Stimulated activated memory B cell treated with anti-CD40 and anti-IgM and Interleukin-4, amounts not matched to agents 10 μg/mL and 1 μg/mL and 100 μg/mL, for 72 hours (primary cell): ENCODE measurements at regions not wholly inside any gene's neighbourhood (a gene's known extent, or its start where the extent isn't known, plus 50 kb on each side); places are given as distances from the start of the nearest gene placed in this dataset.

Experiments used
- ATAC-seq: fragments of 150-1000 bp; cut with Tn5 transposase; 2 replicates; pipeline ENCODE4 v1.10.0; 2021
- H3K27ac Mint-ChIP-seq: one replicate; pipeline ENCODE4 v1.8.0; 2022; ENCODE audit warnings: mild to moderate bottlenecking, mixed read lengths
- H3K27me3 Mint-ChIP-seq: one replicate; pipeline ENCODE4 v1.8.0; 2022; ENCODE audit warnings: mixed read lengths
- H3K36me3 Mint-ChIP-seq: one replicate; pipeline ENCODE4 v1.8.0; 2022; ENCODE audit warnings: mixed read lengths
- H3K4me1 Mint-ChIP-seq: one replicate; pipeline ENCODE4 v1.8.0; 2022; ENCODE audit warnings: mixed read lengths
- H3K4me3 Mint-ChIP-seq: one replicate; pipeline ENCODE4 v1.8.0; 2022; ENCODE audit warnings: mild to moderate bottlenecking, moderate library complexity, mixed read lengths
- H3K9me3 Mint-ChIP-seq: one replicate; pipeline ENCODE4 v1.8.0; 2022; ENCODE audit warnings: mixed read lengths

DNA sequence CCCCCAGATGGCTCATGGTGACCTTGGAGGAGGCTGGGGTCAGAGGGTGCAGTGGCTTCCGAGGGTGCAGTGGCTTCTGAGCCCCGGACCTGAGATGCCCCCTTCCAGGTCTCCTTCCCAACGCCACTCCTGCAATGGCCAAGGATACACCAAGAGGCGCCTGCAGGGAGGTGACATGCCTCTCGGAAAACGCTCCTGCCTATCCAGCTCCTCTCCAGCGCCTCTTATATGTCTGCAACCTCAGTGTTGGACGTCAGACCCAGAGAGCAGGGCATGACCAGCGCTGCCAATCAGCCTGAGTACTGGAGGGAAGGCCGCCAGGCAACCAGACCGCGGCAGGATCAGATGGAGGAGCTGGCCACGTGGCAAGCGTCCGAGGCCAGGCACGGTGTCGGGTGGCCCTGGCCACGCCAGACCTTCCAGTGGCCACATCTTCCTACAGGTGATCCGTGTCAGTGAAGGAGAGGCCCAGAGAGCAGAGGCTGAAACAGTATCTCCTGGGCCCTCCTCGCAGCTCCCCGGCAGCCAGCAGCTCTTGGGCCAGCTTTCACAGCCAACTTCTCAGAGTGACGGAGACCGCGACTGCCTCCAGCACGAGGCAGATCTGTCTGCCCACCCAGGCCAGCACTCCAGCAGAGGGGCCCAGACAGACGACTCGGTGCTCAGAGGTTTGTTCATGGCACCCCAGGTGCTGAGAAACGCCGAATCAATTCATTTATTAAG is 199.5 kb upstream of the SALL3 start:
- H3K4me1 Mint-ChIP-seq = no peaks in the 10 kb centered on the region
- H3K36me3 Mint-ChIP-seq = no peaks in the 10 kb centered on the region
- H3K9me3 Mint-ChIP-seq = no peaks in the 10 kb centered on the region
- H3K4me3 Mint-ChIP-seq = no peak overlapping the region
- ATAC-seq = no peak
- no peak overlapping the region for H3K27ac Mint-ChIP-seq
- H3K27me3 Mint-ChIP-seq = no peaks in the 10 kb centered on the region

DNA sequence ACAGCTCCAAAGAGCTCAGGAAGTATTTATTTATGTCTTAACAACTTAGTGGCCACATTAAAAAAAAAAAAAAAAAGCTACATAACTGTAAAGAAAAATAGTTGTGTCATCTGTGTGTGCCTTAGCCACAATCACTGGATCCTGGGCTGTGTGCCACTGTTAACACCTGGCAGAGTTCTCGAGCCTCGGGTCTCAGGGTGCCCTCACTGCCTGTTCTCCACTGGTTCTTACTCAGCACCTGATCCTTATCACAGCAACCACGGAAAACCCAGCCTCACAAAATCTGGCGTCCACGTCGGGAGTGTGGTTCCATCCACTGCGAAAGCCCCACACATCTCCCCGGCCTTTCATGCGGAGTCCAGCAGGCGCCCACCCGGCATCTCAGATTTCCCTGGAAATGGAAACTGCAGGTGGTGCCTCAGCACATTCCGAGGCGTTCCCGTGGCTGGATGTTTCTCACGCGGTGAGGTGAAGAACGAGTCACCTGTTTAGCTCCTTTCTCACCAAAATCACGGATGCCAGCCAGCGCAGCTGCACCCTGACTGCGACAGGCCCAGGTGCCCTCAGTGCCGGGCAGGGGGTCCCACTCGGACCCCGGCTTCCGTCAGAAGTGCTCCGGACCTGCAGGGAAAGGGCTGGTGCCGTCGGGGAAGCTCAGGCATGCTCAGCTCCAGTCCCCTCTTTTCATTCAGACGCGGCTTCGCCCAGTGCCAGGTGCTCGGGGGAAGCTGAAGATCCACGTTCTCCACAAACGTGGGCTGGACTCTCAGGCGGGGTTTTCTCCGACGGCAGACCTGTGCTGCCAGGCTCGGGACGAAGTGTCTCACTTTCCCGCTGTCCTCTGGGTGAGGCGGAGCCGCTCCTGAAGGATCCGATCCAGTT is 198.7 kb upstream of the SALL3 start:
- no peak overlapping the region for H3K27ac Mint-ChIP-seq
- no peaks in the 10 kb centered on the region for H3K36me3 Mint-ChIP-seq
- ATAC-seq = no peak
- H3K4me3 Mint-ChIP-seq = no peak overlapping the region
- H3K27me3 Mint-ChIP-seq = no peaks in the 10 kb centered on the region
- H3K9me3 Mint-ChIP-seq = no peaks in the 10 kb centered on the region
- no peaks in the 10 kb centered on the region for H3K4me1 Mint-ChIP-seq

DNA sequence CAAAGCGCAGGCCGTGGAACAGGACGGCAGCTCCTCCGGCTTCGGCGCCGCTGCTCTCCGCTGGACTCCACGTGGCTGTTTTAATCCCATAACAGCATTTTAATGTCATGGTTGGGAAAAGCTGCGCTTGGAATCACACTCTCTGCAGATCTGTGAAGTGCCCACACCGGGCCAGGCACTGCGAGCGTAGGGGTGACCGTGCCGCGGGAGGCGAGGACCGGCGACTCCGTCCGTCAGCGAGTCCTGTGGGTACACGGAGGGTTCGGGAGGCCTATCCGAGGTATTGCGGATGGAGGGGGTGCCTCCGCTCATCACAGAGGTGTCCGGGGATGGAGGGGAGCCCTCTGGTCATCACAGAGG is 198.0 kb upstream of the SALL3 start:
- Mint-ChIP-seq H3K9me3 (no peaks in the 10 kb centered on the region), H3K36me3 (no peaks in the 10 kb centered on the region), H3K4me1 (no peaks in the 10 kb centered on the region), H3K4me3 (no peak overlapping the region), H3K27me3 (no peaks in the 10 kb centered on the region), H3K27ac (no peak overlapping the region)
- no peak for ATAC-seq

DNA sequence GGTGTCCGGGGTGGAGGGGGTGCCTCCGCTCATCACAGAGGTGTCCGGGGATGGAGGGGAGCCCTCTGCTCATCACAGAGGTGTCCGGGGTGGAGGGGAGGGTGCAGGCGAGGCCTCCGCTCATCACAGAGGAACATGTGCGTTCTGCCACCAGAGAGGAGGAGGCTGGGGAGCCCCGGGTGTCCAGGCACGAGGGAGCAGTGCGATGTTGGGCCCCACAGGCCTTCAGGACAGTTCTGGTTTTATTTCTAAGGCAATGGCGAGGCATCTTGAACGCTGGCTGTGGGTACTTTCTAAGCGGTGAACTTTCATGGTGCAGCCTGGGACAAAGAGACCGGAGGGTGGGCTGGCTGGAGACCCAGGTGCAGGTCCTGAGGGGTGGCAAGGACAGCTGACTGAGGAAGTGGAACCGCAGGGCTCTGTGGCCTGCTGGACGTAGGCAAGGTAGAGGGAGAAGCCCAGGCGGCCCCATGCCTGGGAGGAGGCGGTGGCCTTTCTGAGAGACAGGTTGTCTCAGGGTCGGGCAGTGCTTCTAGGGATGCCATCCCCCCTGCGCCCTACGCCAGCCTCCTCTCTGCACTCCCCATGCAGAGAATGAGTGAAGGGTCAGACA is 196.6 kb upstream of the SALL3 start:
- Mint-ChIP-seq H3K27ac (no peak overlapping the region), H3K4me1 (no peaks in the 10 kb centered on the region), H3K36me3 (no peaks in the 10 kb centered on the region), H3K9me3 (no peaks in the 10 kb centered on the region), H3K27me3 (no peaks in the 10 kb centered on the region), H3K4me3 (no peak overlapping the region)
- peak; percentile 44 for ATAC-seq

DNA sequence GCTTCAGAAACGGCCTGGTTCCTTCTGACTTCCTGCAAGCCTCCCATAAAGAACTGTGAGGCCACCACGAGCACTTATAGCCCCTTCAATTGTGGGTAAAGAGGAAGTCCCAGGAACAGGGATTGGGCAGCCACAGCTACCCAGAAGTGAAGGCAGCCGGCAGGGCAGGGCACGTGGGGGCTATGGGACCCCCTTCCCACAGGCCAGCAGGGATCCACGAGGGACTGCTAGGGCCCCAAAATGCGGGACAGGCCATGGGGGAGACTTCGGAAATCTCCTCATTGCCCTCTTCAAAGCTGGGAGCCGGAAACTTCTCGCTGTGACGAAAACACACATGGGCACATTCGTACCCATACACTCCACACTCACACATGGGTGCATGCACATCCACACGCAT is 196.1 kb upstream of the SALL3 start:
- no peak overlapping the region for H3K27ac Mint-ChIP-seq
- H3K27me3 Mint-ChIP-seq = no peaks in the 10 kb centered on the region
- no peaks in the 10 kb centered on the region for H3K4me1 Mint-ChIP-seq
- H3K9me3 Mint-ChIP-seq = no peaks in the 10 kb centered on the region
- no peak overlapping the region for H3K4me3 Mint-ChIP-seq
- no peaks in the 10 kb centered on the region for H3K36me3 Mint-ChIP-seq
- no peak for ATAC-seq

DNA sequence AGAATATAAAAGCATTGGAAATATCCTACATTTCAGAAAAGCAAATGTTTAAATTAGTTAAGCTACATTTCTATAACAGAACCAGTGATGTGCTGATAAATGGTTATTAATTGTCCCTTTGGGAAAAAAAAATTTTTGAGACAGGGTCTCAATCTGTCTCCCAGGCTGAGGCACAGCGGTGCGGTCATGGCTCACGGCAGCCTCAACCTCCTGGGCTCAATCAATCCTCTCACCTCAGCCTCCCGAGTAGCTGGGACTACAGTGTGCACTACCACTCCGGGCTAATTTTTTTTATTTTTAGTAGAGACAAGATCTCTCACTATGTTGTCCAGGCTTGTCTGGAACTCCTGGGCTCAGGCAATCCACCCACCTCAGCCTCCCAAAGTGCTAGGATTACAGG is 194.8 kb upstream of the SALL3 start:
- Mint-ChIP-seq H3K4me1 (no peaks in the 10 kb centered on the region), H3K4me3 (no peak overlapping the region), H3K9me3 (no peaks in the 10 kb centered on the region), H3K36me3 (no peaks in the 10 kb centered on the region), H3K27ac (no peak overlapping the region), H3K27me3 (no peaks in the 10 kb centered on the region)
- ATAC-seq = no peak

DNA sequence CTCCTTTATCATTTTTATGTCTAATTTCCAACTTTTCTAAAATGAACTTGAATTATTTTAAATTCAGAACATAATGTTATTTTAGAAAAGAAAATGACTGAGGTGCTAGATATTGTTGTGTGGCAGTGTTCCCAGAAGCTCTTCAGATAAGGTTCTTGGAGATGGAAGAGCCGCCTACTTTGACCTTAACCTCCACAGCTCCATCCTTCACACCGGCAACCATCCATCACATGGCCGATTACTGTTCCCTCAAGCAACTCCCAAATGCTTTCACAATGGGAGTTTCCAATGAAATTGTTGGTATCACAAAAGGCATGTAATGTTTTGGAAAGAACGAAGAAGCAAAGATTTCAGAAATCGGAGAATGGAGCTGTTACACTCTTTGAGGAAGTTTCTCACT is 193.9 kb upstream of the SALL3 start:
- ATAC-seq = no peak
- H3K9me3 Mint-ChIP-seq = no peaks in the 10 kb centered on the region
- H3K27ac Mint-ChIP-seq = no peak overlapping the region
- no peaks in the 10 kb centered on the region for H3K27me3 Mint-ChIP-seq
- H3K4me3 Mint-ChIP-seq = no peak overlapping the region
- H3K36me3 Mint-ChIP-seq = no peaks in the 10 kb centered on the region
- no peaks in the 10 kb centered on the region for H3K4me1 Mint-ChIP-seq

DNA sequence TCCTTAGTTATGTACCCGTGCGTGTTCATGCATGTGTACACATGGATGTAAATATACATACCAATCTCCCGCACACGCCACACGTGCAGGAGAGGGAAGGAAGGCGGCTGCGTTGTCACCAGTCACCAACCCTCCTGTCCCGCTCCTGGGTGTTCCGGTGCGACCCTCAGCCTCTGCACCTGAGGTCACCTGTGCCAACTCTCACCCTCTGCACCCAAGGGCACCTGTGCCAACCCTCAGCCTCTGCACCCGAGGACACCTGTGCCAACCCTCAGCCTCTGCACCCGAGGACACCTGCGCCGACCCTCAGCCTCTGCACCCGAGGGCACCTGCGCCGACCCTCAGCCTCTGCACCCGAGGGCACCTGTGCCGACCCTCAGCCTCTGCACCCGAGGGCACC is 192.8 kb upstream of the SALL3 start:
- Mint-ChIP-seq H3K36me3 (no peaks in the 10 kb centered on the region), H3K4me3 (no peak overlapping the region), H3K27me3 (no peaks in the 10 kb centered on the region), H3K4me1 (no peaks in the 10 kb centered on the region), H3K9me3 (no peaks in the 10 kb centered on the region), H3K27ac (no peak overlapping the region)
- ATAC-seq = no peak

DNA sequence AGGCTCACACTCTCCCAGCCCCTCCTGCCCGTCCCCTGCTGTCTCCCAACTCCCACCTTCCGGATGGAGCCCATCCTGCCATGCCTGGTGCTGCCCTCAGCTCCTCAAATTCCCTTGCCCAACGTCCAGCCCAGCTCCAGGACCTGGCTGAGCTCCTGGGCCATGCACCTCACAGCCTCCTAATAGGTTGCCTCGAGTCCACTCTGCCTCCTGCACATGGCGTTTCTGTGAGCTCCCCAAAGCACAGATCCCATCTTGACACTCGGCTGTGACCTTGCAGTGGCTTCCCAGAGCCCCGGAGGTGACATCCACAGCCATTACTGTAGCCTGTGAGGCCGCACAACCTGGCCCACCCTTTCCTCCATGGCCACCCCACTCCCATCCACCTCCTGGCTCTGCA is 191.9 kb upstream of the SALL3 start:
- Mint-ChIP-seq H3K4me1 (no peaks in the 10 kb centered on the region), H3K27me3 (no peaks in the 10 kb centered on the region), H3K36me3 (no peaks in the 10 kb centered on the region), H3K27ac (no peak overlapping the region), H3K9me3 (no peaks in the 10 kb centered on the region), H3K4me3 (no peak overlapping the region)
- no peak for ATAC-seq

DNA sequence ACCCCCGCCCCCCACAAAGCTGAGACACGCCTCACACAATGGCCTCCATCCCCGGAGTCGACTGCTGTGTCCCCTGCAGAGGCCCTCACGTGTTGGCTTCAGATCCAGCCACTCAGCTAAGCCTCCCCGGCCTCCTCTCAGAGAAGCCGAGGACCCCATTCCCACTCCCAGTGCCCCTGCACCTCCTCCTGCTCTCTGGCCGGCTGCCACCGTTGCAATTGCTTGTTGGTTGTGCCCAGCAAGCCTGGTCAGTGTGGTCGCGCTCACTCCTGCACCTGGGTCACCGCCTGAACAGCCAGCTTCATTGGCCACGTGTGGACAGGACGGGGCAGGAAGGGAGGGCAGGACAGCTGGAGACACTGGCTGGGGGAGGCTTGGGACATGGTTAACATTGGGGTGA is 191.5 kb upstream of the SALL3 start:
- H3K4me1 Mint-ChIP-seq = no peaks in the 10 kb centered on the region
- H3K27ac Mint-ChIP-seq = no peak overlapping the region
- no peak for ATAC-seq
- no peaks in the 10 kb centered on the region for H3K36me3 Mint-ChIP-seq
- H3K27me3 Mint-ChIP-seq = no peaks in the 10 kb centered on the region
- H3K9me3 Mint-ChIP-seq = no peaks in the 10 kb centered on the region
- no peak overlapping the region for H3K4me3 Mint-ChIP-seq

DNA sequence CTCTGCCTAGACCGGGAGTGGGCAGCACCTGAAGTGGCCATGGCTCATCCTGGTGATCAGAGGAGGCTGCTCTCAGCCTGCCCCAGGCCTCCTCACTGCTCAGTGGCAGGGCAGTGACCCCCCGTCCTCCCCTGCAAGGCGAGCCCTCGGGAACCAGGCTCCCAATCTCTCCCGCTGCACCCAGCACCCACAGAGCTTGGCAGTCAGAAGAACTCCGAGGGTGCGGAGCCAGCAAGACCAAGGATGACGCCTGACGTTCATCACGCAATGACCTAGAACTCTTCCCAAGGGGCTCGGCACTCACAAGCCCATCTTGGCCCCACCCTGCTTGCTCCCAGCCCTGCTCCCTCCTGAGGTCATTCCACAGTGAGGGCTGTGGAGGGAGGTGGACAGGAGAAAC is 189.8 kb upstream of the SALL3 start:
- H3K36me3 Mint-ChIP-seq = no peaks in the 10 kb centered on the region
- ATAC-seq = no peak
- H3K27me3 Mint-ChIP-seq = no peaks in the 10 kb centered on the region
- H3K4me3 Mint-ChIP-seq = no peak overlapping the region
- no peaks in the 10 kb centered on the region for H3K9me3 Mint-ChIP-seq
- no peak overlapping the region for H3K27ac Mint-ChIP-seq
- no peaks in the 10 kb centered on the region for H3K4me1 Mint-ChIP-seq

DNA sequence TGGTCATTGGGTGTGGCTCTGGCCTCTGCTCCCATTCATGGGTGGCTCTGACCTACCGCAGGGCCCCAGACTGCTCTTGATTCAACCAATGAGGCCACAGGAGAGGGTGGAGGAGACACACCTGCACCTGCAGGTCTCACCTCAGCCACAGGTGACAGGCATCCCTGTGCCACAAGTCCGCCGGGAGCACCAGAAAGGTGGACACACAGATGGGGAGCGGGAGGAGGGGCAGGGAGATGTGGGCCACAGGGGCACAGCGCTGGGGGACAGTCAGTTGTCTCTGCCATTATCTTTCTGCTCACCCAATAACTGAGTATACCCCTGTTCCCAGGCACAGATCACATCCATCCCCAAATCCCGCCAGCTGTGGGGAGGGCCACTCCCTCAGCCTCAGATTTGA is 189.1 kb upstream of the SALL3 start:
- ATAC-seq = peak; percentile 4

DNA sequence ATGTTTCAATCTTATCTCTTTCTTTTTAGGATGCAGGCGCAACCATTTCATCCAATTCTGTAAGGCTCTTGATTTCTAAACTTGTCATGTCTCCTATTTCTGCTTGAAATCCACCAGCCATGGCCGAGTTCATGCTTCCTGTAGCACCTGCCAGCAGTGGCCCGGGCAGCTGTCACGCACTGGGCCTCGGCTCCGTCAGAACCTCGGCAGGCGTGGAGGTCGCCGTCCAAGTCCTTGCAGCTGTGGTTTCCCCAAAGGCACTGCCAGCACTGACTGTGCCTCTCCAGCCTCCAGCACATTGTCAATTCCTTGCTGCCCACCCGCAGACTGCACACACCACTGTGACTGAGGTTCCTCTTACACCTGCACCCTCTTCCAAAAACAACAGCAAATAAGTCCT is 188.7 kb upstream of the SALL3 start:
- no peaks in the 10 kb centered on the region for H3K4me1 Mint-ChIP-seq
- no peak overlapping the region for H3K4me3 Mint-ChIP-seq
- no peaks in the 10 kb centered on the region for H3K27me3 Mint-ChIP-seq
- no peak for ATAC-seq
- no peak overlapping the region for H3K27ac Mint-ChIP-seq
- H3K9me3 Mint-ChIP-seq = no peaks in the 10 kb centered on the region
- H3K36me3 Mint-ChIP-seq = no peaks in the 10 kb centered on the region

More for the DNA sequence above, 189.1 kb upstream of the SALL3 start:
- Mint-ChIP-seq H3K27ac (no peak overlapping the region), H3K9me3 (no peaks in the 10 kb centered on the region), H3K36me3 (no peaks in the 10 kb centered on the region), H3K4me1 (no peaks in the 10 kb centered on the region), H3K4me3 (no peak overlapping the region), H3K27me3 (no peaks in the 10 kb centered on the region)

DNA sequence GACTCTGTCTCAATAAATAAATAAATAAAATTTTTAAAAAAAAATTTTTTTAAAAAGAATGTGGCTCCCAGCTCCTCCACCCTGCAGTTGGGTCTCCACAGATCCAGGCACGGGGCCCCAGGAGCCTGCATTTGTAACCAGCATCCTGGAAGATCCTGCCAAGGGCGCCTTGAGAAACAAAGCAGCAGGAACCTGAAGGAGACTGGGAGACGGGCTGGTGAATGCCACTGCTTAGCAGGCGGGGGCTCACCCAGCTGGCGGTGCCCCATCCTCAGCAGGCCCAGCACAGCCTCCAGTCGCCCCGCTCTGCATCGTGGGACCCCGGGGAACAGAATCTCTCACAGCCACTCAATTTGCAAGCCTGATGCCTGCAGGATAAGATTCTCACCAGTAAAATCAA is 187.5 kb upstream of the SALL3 start:
- peaks cover 8% of the 10 kb centered on the region for H3K9me3 Mint-ChIP-seq
- H3K4me1 Mint-ChIP-seq = no peaks in the 10 kb centered on the region
- no peaks in the 10 kb centered on the region for H3K36me3 Mint-ChIP-seq
- H3K27me3 Mint-ChIP-seq = no peaks in the 10 kb centered on the region
- H3K27ac Mint-ChIP-seq = no peak overlapping the region
- H3K4me3 Mint-ChIP-seq = no peak overlapping the region
- ATAC-seq = no peak

DNA sequence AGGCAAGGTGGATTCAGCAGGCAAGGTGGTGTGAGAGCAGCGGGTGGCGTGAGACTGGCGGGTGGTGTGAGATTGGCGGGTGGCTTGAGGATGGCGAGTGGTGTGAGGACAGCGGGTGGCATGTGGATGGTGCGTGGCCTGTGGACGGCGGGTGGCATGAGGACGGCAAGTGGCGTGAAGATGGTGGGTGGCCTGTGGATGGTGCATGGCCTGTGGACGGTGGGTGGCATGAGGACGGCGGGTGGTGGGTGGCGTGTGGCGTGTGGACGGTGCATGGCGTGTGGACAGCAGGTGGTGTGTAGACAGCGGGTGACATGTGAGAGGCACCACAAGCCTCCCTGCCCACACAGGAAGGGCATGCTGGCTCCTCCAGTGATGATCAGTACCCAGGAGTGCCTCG is 186.9 kb upstream of the SALL3 start:
- Mint-ChIP-seq H3K4me3 (no peak overlapping the region), H3K27ac (no peak overlapping the region), H3K4me1 (no peaks in the 10 kb centered on the region), H3K27me3 (no peaks in the 10 kb centered on the region), H3K9me3 (peaks cover 8% of the 10 kb centered on the region), H3K36me3 (no peaks in the 10 kb centered on the region)
- ATAC-seq = peak; percentile 21
